Gastroesophageal sphincter (tissue), 4 donors: ENCODE measurements at regions not wholly inside any gene's neighbourhood (a gene's known extent, or its start where the extent isn't known, plus 50 kb on each side); places are given as distances from the start of the nearest gene placed in this dataset.

ENCODE experiments used
- ATAC-seq: fragments of 150-250 bp; one replicate; pipeline ENCODE4 v1.9.1; 2016; ENCODE audit warnings: mild to moderate bottlenecking, moderate library complexity
- H3K27ac ChIP-seq, 4 donors: fragments of 200-600 bp; sonication (generic) in 3 of 4; 1 replicate in 3 of 4; 2 replicates in 1 of 4; pipeline ENCODE4 v1.5.1; 2016 to 2019
- H3K27me3 ChIP-seq: fragments of 200-600 bp; sonication (generic); one replicate; pipeline ENCODE4 v1.5.1; 2019
- H3K36me3 ChIP-seq, 2 donors: fragments of 200-600 bp; sonication (generic); one replicate each; pipeline ENCODE4 v1.5.1; 2019; ENCODE audit warnings: control low read depth in 1 of 2
- H3K4me1 ChIP-seq, 3 donors: fragments of 200-600 bp; sonication (generic); 1 replicate in 2 of 3; 2 replicates in 1 of 3; pipeline ENCODE4 v1.5.1; 2016 to 2019; ENCODE audit warnings: control low read depth in 2 of 3
- H3K4me3 ChIP-seq, 2 donors: fragments of 200-600 bp; sonication (generic); one replicate each; pipeline ENCODE4 v1.5.1; 2019; ENCODE audit warnings: mild to moderate bottlenecking in 1 of 2, moderate library complexity in 1 of 2
- H3K9me3 ChIP-seq, 3 donors: fragments of 200-600 bp; sonication (generic); one replicate each; pipeline ENCODE4 v1.5.1; 2017 to 2019; ENCODE audit warnings: control low read depth in 2 of 3
- EP300 ChIP-seq: sonication (generic); formaldehyde crosslinking; IDR thresholded peaks from one replicate; pipeline ENCODE4 v1.6.1; 2017; ENCODE audit warnings: antibody characterized with exemption, mild to moderate bottlenecking
- POLR2A ChIP-seq, 2 donors: fragments of 450-650 bp; IDR thresholded peaks; one replicate each; pipeline ENCODE4 v1.6.1; 2017; ENCODE audit warnings: antibody characterized with exemption in 2 of 2, mild to moderate bottlenecking in 2 of 2, moderate library complexity in 1 of 2
- POLR2AphosphoS5 ChIP-seq: sonication (generic); formaldehyde crosslinking; IDR thresholded peaks from one replicate; pipeline ENCODE4 v1.6.1; 2017; ENCODE audit warnings: antibody characterized with exemption
- WGBS, 2 donors: methylation state at CpG; one replicate each; pipeline ENCODE4 v1.1.5; 2018; ENCODE audit warnings: low coverage in 1 of 2; 5-methylcytosine and 5-hydroxymethylcytosine counted together
- TF ChIP-seq, protein P1 (sequence below), 4 experiments: fragments of 200-600 bp in 2 of 4; fragments of 450-650 bp in 2 of 4; sonication (generic) in 1 of 4; IDR thresholded peaks; one replicate each; pipeline ENCODE4 v1.5.1; 2017 to 2019; ENCODE audit warnings: antibody characterized with exemption in 4 of 4, mild to moderate bottlenecking in 2 of 4, moderate library complexity in 2 of 4

DNA sequence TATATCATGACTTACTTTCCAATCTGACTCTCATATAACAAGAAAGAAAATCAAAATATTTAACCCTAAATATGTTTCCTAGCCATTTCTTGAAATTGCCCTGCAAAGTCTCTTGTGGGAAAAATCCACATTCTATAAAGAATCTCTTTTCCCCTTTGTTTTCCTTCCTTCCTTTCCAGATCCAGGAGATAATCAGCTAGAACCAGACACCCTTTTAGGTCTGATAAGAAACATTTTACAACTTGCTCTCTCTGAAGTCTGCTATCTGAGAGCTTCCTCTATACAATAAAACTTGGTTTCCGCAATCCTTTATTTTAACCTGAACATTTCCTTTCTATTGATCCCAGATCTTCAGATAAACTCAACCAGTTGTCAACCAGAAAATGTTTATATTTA, 100.5 kb upstream of the RNU6-1 start:
- TF ChIP-seq POLR2A (IDR thresholded peaks at IDR 0.05) = no peak
- TF ChIP-seq, protein P1, sequence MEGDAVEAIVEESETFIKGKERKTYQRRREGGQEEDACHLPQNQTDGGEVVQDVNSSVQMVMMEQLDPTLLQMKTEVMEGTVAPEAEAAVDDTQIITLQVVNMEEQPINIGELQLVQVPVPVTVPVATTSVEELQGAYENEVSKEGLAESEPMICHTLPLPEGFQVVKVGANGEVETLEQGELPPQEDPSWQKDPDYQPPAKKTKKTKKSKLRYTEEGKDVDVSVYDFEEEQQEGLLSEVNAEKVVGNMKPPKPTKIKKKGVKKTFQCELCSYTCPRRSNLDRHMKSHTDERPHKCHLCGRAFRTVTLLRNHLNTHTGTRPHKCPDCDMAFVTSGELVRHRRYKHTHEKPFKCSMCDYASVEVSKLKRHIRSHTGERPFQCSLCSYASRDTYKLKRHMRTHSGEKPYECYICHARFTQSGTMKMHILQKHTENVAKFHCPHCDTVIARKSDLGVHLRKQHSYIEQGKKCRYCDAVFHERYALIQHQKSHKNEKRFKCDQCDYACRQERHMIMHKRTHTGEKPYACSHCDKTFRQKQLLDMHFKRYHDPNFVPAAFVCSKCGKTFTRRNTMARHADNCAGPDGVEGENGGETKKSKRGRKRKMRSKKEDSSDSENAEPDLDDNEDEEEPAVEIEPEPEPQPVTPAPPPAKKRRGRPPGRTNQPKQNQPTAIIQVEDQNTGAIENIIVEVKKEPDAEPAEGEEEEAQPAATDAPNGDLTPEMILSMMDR (IDR thresholded peaks at IDR 0.05) = no peak
- TF ChIP-seq EP300 = no peak

DNA sequence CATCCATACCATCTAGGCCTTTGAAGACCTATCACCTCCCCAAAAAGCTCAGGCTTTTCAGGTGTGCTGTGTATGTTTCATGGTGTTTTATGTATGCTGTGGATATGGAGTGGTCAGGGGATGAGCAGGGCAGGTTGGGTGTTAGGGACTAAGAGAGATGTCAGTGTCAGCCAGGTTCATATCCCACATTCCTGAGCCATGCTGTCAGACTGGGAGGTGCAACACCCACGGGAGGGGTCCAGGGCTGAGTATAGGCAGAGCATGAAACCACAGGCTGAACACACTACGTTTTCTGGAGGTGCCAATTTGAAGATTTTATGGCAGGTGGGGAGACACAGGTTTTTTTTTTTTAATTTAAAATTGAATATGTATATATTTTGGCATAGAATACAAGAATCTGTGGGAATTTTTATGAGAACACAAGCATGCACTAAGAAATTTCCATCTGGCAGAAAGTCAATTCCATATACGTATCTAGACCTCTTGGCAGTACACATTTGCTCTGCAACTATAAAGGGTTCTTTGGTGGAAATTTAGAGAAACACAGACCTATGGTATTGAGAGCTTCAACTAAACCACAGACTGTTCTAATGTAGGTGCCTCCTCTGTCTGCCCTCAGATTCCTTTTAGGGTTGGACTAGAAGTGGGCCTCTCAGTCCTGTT, 101.9 kb upstream of the RNU6-1 start:
- 56 to 60% methylated on average over 3 of the region's 3 CpGs for WGBS, 2 donors
- no peak for TF ChIP-seq POLR2AphosphoS5
- TF ChIP-seq, protein P1 (IDR thresholded peaks at IDR 0.05) = no peak
- no peak for TF ChIP-seq POLR2A (IDR thresholded peaks at IDR 0.05)
- no peak for TF ChIP-seq EP300

More for the DNA sequence above, 100.5 kb upstream of the RNU6-1 start:
- WGBS, 2 donors = 82 to 94% methylated on average over 1 of the region's 1 CpG
- peak overlapping the region in 1 of 4 donors; percentile 82 for H3K27ac ChIP-seq
- H3K9me3 ChIP-seq = no peaks in the 10 kb centered on the region
- H3K4me3 ChIP-seq = no peak overlapping the region
- ATAC-seq = no peak
- H3K27me3 ChIP-seq = no peaks in the 10 kb centered on the region
- peaks cover 0 to 22% (median 11%) of the 10 kb centered on the region in 3 donors for H3K4me1 ChIP-seq
- H3K36me3 ChIP-seq = no peaks in the 10 kb centered on the region

DNA sequence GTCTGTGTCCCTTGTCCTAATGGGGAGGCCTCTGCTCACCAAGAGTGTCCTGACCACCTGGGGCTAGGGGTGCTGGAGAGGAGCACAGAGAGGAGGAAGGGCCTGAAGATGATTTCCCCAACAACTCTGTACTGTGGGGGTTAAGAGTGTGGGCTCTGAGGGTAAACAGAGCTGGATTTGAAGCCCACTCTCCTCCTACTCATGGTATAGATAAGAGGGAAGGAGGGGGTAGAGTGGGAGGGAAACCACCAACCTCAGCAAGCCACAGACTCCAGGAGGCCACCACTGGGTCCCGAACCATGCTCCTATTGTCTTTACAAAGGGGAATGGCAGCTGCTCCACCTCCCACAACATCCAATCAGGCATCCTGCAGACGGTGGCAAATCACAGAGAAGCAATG, 103.6 kb upstream of the RNU6-1 start:
- peaks cover 0 to 35% (median 11%) of the 10 kb centered on the region in 3 donors for H3K4me1 ChIP-seq
- no CpG with 5 or more reads among the region's 2 CpGs for WGBS, 2 donors
- no peak for ATAC-seq
- TF ChIP-seq EP300 (no peak), POLR2AphosphoS5 (no peak), POLR2A (IDR thresholded peaks at IDR 0.05) (no peak)
- TF ChIP-seq, protein P1 (IDR thresholded peaks at IDR 0.05) = no peak
- H3K27me3 ChIP-seq = no peaks in the 10 kb centered on the region
- H3K4me3 ChIP-seq = no peak overlapping the region
- H3K9me3 ChIP-seq = no peaks in the 10 kb centered on the region
- H3K27ac ChIP-seq = peak overlapping the region; percentile 44 to 93 (median 84)
- no peaks in the 10 kb centered on the region for H3K36me3 ChIP-seq

More for the DNA sequence above, 101.9 kb upstream of the RNU6-1 start:
- Histone ChIP-seq H3K9me3 (no peaks in the 10 kb centered on the region), H3K4me1 (peaks cover 0 to 33% (median 11%) of the 10 kb centered on the region in 3 donors), H3K4me3 (no peak overlapping the region), H3K27ac (peak overlapping the region in 2 of 4 donors; percentile 54 to 82), H3K27me3 (no peaks in the 10 kb centered on the region), H3K36me3 (no peaks in the 10 kb centered on the region)
- ATAC-seq = no peak

DNA sequence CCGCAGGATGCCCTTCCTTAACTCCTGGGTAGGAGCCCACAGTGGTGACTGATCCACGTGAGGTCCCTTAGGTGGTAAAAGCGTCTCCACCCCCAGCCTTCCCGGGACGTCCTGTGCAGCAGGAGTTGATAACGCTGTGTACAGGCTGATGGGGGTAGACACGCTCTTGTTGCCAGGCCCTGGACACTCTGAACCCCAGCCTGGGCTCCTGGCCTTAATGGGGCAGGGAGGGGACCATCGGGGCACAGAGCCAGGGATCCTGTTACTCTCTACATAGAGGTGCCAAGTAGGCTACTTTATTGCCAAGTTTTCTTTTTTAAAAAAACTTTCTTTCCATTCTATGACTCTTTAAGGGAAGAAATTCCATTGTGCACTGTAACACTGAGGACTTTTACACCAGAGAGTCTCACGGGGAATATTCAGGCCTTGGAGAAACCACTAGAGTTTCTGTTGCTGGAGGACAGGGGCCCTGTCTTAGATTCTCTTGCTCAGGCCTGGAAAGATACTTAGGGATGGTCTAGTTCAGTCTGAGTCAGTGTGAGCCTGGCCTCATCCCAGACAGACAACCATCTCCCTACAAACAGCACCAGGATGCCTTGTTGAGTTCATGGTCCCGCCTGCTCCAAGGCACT, 104.3 kb upstream of the RNU6-1 start:
- TF ChIP-seq POLR2A (IDR thresholded peaks at IDR 0.05) (no peak), EP300 (peak; percentile 75)
- no peaks in the 10 kb centered on the region for H3K36me3 ChIP-seq
- no peaks in the 10 kb centered on the region for H3K9me3 ChIP-seq
- H3K4me1 ChIP-seq = peaks cover 0 to 35% (median 11%) of the 10 kb centered on the region in 3 donors
- H3K27ac ChIP-seq = peak overlapping the region; percentile 44 to 93 (median 84)
- no peak overlapping the region for H3K4me3 ChIP-seq
- WGBS, 2 donors = 0 to 42% methylated on average over 1 to 8 of the region's 10 CpGs
- H3K27me3 ChIP-seq = no peaks in the 10 kb centered on the region
- ATAC-seq = peak; percentile 86

DNA sequence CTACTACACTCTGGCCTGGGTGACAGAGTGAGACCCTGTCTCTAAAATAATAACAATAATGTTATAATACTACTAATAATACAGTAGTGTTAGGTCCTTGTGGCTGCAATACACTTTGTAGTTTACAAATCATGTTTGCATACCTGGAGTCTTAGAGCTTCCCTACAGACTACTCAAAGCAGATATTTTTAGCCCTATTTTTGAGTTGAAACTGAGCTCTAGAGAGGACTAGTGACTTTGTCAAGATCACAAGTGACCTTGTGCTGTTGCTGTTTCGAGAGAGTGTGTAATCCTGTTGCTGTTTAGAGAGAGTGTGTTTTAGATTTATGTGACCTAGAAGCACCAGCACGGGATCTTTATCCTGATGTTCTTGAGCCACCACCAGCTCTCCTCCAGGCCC, 105.3 kb upstream of the RNU6-1 start:
- H3K36me3 ChIP-seq = no peaks in the 10 kb centered on the region
- WGBS, 2 donors = 44 to 46% methylated on average over 2 of the region's 2 CpGs
- no peak overlapping the region for H3K4me3 ChIP-seq
- H3K4me1 ChIP-seq = peaks cover 0 to 35% (median 11%) of the 10 kb centered on the region in 3 donors
- no peak for ATAC-seq
- TF ChIP-seq, protein P1 (IDR thresholded peaks at IDR 0.05) = no peak
- TF ChIP-seq EP300 = no peak
- TF ChIP-seq POLR2AphosphoS5 = no peak
- no peak for TF ChIP-seq POLR2A (IDR thresholded peaks at IDR 0.05)
- H3K27me3 ChIP-seq = no peaks in the 10 kb centered on the region
- H3K9me3 ChIP-seq = no peaks in the 10 kb centered on the region
- peak overlapping the region in 3 of 4 donors; percentile 25 to 93 (median 82) for H3K27ac ChIP-seq
